ENCODE measurements at regions not wholly inside any gene's neighbourhood (a gene's known extent, or its start where the extent isn't known, plus 50 kb on each side); places are given as distances from the start of the nearest gene placed in this dataset.
A peak's percentile ranks its signal among the peaks of the same experiment; 100 is the strongest.

GRCh38 chr6:91664327-91664959, 1077.6 kb upstream of the MAP3K7 start:
- Histone ChIP-seq H3K27ac (no peak overlapping the region), H3K4me1 (no peaks in the 10 kb centered on the region), H3K9ac (no peak overlapping the region), H3K27me3 (no peaks in the 10 kb centered on the region), H3K9me3 (replicated peaks in 1 of 11) (peaks cover 0 to 11% (median 8%) of the 10 kb centered on the region in 11 experiments; a peak in 9 of 22 replicates), H3K4me3 (no peak overlapping the region), H4K20me1 (no peaks in the 10 kb centered on the region), H3K4me2 (no peak overlapping the region), H3K36me3 (no peaks in the 10 kb centered on the region)
- no peak for TF ChIP-seq Cebpa-rat (IDR thresholded peaks at IDR 0.05)

- Histone ChIP-seq H3K9ac (no peak overlapping the region), H3K4me2 (no peak overlapping the region), H4K20me1 (no peaks in the 10 kb centered on the region), H3K27me3 (no peaks in the 10 kb centered on the region), H3K36me3 (no peaks in the 10 kb centered on the region), H3K9me3 (replicated peaks in 1 of 11) (peaks cover 0 to 11% (median 8%) of the 10 kb centered on the region in 11 experiments; a peak in 9 of 22 replicates), H3K4me1 (peaks cover 0 to 4% (median 0%) of the 10 kb centered on the region in 10 experiments; a peak in 3 of 20 replicates), H3K4me3 (no peak overlapping the region), H3K27ac (no peak overlapping the region)
- TF ChIP-seq Cebpa-rat (IDR thresholded peaks at IDR 0.05): no peak
Observed at GRCh38 chr6:91660893-91661292, 1074.0 kb upstream of the MAP3K7 start.

- no peak overlapping the region for H3K9ac ChIP-seq
- no peak overlapping the region for H3K4me2 ChIP-seq
- no peak overlapping the region for H3K27ac ChIP-seq
- no peak for TF ChIP-seq Cebpa-rat (IDR thresholded peaks at IDR 0.05)
- no peak overlapping the region for H3K4me3 ChIP-seq
- H4K20me1 ChIP-seq: no peaks in the 10 kb centered on the region
- H3K36me3 ChIP-seq: no peaks in the 10 kb centered on the region
- H3K4me1 ChIP-seq: peaks cover 0 to 4% (median 0%) of the 10 kb centered on the region in 10 experiments; a peak in 3 of 20 replicates
- H3K9me3 ChIP-seq (replicated peaks in 1 of 11): peaks cover 0 to 11% (median 8%) of the 10 kb centered on the region in 11 experiments; a peak in 9 of 22 replicates
- no peaks in the 10 kb centered on the region for H3K27me3 ChIP-seq
Observed at GRCh38 chr6:91659891-91660290, 1073.0 kb upstream of the MAP3K7 start.

- Histone ChIP-seq H3K9me3 (replicated peaks in 1 of 11) (no peaks in the 10 kb centered on the region), H3K27ac (no peak overlapping the region), H3K4me1 (peaks cover 0 to 11% (median 0%) of the 10 kb centered on the region in 10 experiments; a peak in 5 of 20 replicates), H3K27me3 (no peaks in the 10 kb centered on the region), H4K20me1 (no peaks in the 10 kb centered on the region), H3K36me3 (no peaks in the 10 kb centered on the region), H3K9ac (no peak overlapping the region), H3K4me3 (no peak overlapping the region), H3K4me2 (0 out of 22 replicates have a peak overlapping the region, but pooled peaks of 1 of the 11 experiments have one; percentile 1)
- no peak for TF ChIP-seq Cebpa-rat (IDR thresholded peaks at IDR 0.05)
Observed at GRCh38 chr6:91654793-91655192, 1067.9 kb upstream of the MAP3K7 start.

- peaks cover 0 to 11% (median 0%) of the 10 kb centered on the region in 10 experiments; a peak in 5 of 20 replicates for H3K4me1 ChIP-seq
- no peaks in the 10 kb centered on the region for H3K36me3 ChIP-seq
- no peak overlapping the region for H3K9ac ChIP-seq
- no peaks in the 10 kb centered on the region for H4K20me1 ChIP-seq
- H3K27ac ChIP-seq: no peak overlapping the region
- H3K9me3 ChIP-seq (replicated peaks in 1 of 11): no peaks in the 10 kb centered on the region
- peak overlapping the region in 1 of 11 experiments; percentile 1; a peak in 1 of 22 replicates for H3K4me2 ChIP-seq
- no peak overlapping the region for H3K4me3 ChIP-seq
- H3K27me3 ChIP-seq: no peaks in the 10 kb centered on the region
- no peak for TF ChIP-seq Cebpa-rat (IDR thresholded peaks at IDR 0.05)
Observed at GRCh38 chr6:91654357-91654756, 1067.5 kb upstream of the MAP3K7 start.

GRCh38 chr6:91653895-91654294, 1067.0 kb upstream of the MAP3K7 start:
- no peak overlapping the region for H3K9ac ChIP-seq
- H3K4me2 ChIP-seq: peak overlapping the region in 1 of 11 experiments; percentile 1; a peak in 1 of 22 replicates
- H4K20me1 ChIP-seq: no peaks in the 10 kb centered on the region
- H3K36me3 ChIP-seq: no peaks in the 10 kb centered on the region
- H3K27me3 ChIP-seq: no peaks in the 10 kb centered on the region
- no peaks in the 10 kb centered on the region for H3K9me3 ChIP-seq (replicated peaks in 1 of 11)
- H3K4me1 ChIP-seq: peaks cover 0 to 11% (median 0%) of the 10 kb centered on the region in 10 experiments; a peak in 5 of 20 replicates
- H3K4me3 ChIP-seq: no peak overlapping the region
- no peak for TF ChIP-seq Cebpa-rat (IDR thresholded peaks at IDR 0.05)
- no peak overlapping the region for H3K27ac ChIP-seq

- Histone ChIP-seq H3K27me3 (no peaks in the 10 kb centered on the region), H3K9me3 (replicated peaks in 1 of 11) (no peaks in the 10 kb centered on the region), H3K27ac (no peak overlapping the region), H3K36me3 (no peaks in the 10 kb centered on the region), H3K9ac (no peak overlapping the region), H3K4me2 (no peak overlapping the region), H3K4me3 (no peak overlapping the region), H4K20me1 (no peaks in the 10 kb centered on the region), H3K4me1 (peaks cover 0 to 11% (median 0%) of the 10 kb centered on the region in 10 experiments; a peak in 5 of 20 replicates)
- TF ChIP-seq Cebpa-rat (IDR thresholded peaks at IDR 0.05): no peak
Observed at GRCh38 chr6:91653076-91653723, 1066.3 kb upstream of the MAP3K7 start.

- H3K9me3 ChIP-seq (replicated peaks in 1 of 11): no peaks in the 10 kb centered on the region
- TF ChIP-seq Cebpa-rat (IDR thresholded peaks at IDR 0.05): no peak
- no peaks in the 10 kb centered on the region for H4K20me1 ChIP-seq
- no peaks in the 10 kb centered on the region for H3K27me3 ChIP-seq
- H3K36me3 ChIP-seq: no peaks in the 10 kb centered on the region
- no peak overlapping the region for H3K4me3 ChIP-seq
- H3K27ac ChIP-seq: no peak overlapping the region
- peak overlapping the region in 1 of 11 experiments; percentile 42; a peak in 2 of 22 replicates for H3K4me2 ChIP-seq
- peaks cover 0 to 3% (median 0%) of the 10 kb centered on the region in 10 experiments; a peak in 1 of 20 replicates for H3K4me1 ChIP-seq
- no peak overlapping the region for H3K9ac ChIP-seq
Observed at GRCh38 chr6:91646649-91647048, 1059.8 kb upstream of the MAP3K7 start.

- H3K36me3 ChIP-seq: no peaks in the 10 kb centered on the region
- H3K4me2 ChIP-seq: no peak overlapping the region
- H3K4me1 ChIP-seq: peaks cover 0 to 3% (median 0%) of the 10 kb centered on the region in 10 experiments; a peak in 1 of 20 replicates
- no peaks in the 10 kb centered on the region for H3K9me3 ChIP-seq (replicated peaks in 1 of 11)
- no peaks in the 10 kb centered on the region for H4K20me1 ChIP-seq
- no peak overlapping the region for H3K9ac ChIP-seq
- H3K4me3 ChIP-seq: no peak overlapping the region
- H3K27me3 ChIP-seq: no peaks in the 10 kb centered on the region
- no peak for TF ChIP-seq Cebpa-rat (IDR thresholded peaks at IDR 0.05)
- H3K27ac ChIP-seq: no peak overlapping the region
Observed at GRCh38 chr6:91645811-91646210, 1058.9 kb upstream of the MAP3K7 start.

Data from BLaER1 treated with 17β-estradiol and CSF1 and Interleukin-3, amounts not matched to agents 10 nM and 100 nM (cell line).